WTC11 (cell line): ENCODE measurements at regions not wholly inside any gene's neighbourhood (a gene's known extent, or its start where the extent isn't known, plus 50 kb on each side); places are given as distances from the start of the nearest gene placed in this dataset.

Experiments
- ATAC-seq: fragments of 200-7000 bp; cut with Tn5 transposase; 2 replicates; pipeline ENCODE4 v1.10.0; 2021; ENCODE audit warnings: mild to moderate bottlenecking, moderate library complexity
- CTCF ChIA-PET: fragments of 300-600 bp; sonication (Branson Sonifier 250); formaldehyde crosslinking; loops from one replicate; lab custom pipeline; 2021; ENCODE audit warnings: antibody characterized with exemption; lab: Charles Lee
- POLR2A ChIA-PET: fragments of 350-600 bp; sonication (Branson Sonifier 250); formaldehyde crosslinking; loops from one replicate; lab custom pipeline; 2021; ENCODE audit warnings: antibody characterized with exemption; lab: Charles Lee
- DNase-seq: peaks from one replicate; pipeline ENCODE4 v3.0.0; 2021; ENCODE audit warnings: low spot score
- H3K27ac Mint-ChIP-seq: 2 replicates; pipeline ENCODE4 v1.8.0; 2021; ENCODE audit warnings: mixed read lengths
- H3K27me3 Mint-ChIP-seq: 2 replicates; pipeline ENCODE4 v1.8.0; 2021; ENCODE audit warnings: low read depth, mild to moderate bottlenecking, moderate library complexity, mixed read lengths
- H3K36me3 Mint-ChIP-seq: 2 replicates; pipeline ENCODE4 v1.8.0; 2021; ENCODE audit warnings: mixed read lengths
- H3K4me1 Mint-ChIP-seq: 2 replicates; pipeline ENCODE4 v1.8.0; 2022; ENCODE audit warnings: mixed read lengths
- H3K4me3 Mint-ChIP-seq: 2 replicates; pipeline ENCODE4 v1.8.0; 2021; ENCODE audit warnings: mild to moderate bottlenecking, moderate library complexity, mixed read lengths
- H3K9me3 Mint-ChIP-seq: 2 replicates; pipeline ENCODE4 v1.8.0; 2021; ENCODE audit warnings: mixed read lengths
- CREB1 ChIP-seq: sonication (generic); formaldehyde crosslinking; IDR thresholded peaks from 2 replicates; pipeline ENCODE4 v1.8.0; 2023; ENCODE audit warnings: mild to moderate bottlenecking, missing genetic modification reagents
- ETV6 ChIP-seq: sonication (generic); formaldehyde crosslinking; IDR thresholded peaks from 2 replicates; pipeline ENCODE4 v1.8.1; 2022; ENCODE audit warnings: mild to moderate bottlenecking, missing genetic modification reagents
- GRHL2 ChIP-seq: fragments of 250-450 bp; sonication (Bioruptor Pico); IDR thresholded peaks from 2 replicates; pipeline ENCODE4 v1.8.0; 2022; ENCODE audit warnings: mild to moderate bottlenecking, moderate library complexity; ENCODE audit not compliant: insufficient replicate concordance, severe bottlenecking
- HMGA2 ChIP-seq: fragments of 250-450 bp; sonication (Bioruptor Pico); IDR thresholded peaks from 2 replicates; pipeline ENCODE4 v1.4.0; 2021; ENCODE audit warnings: mild to moderate bottlenecking, moderate library complexity
- JUN ChIP-seq: sonication (generic); formaldehyde crosslinking; IDR thresholded peaks from 2 replicates; pipeline ENCODE4 v1.8.0; 2023; ENCODE audit warnings: mild to moderate bottlenecking, missing genetic modification reagents
- NR3C1 ChIP-seq: sonication (generic); formaldehyde crosslinking; conservative IDR thresholded peaks from 2 replicates; pipeline ENCODE4 v1.8.1; 2023; ENCODE audit warnings: low read depth, mild to moderate bottlenecking, missing genetic modification reagents
- TEAD1 ChIP-seq: sonication (generic); formaldehyde crosslinking; IDR thresholded peaks from 2 replicates; pipeline ENCODE4 v1.8.0; 2022; ENCODE audit warnings: mild to moderate bottlenecking, missing genetic modification reagents
- ZNF138 ChIP-seq: sonication (generic); formaldehyde crosslinking; conservative IDR thresholded peaks from 2 replicates; pipeline ENCODE4 v1.8.1; 2022; ENCODE audit warnings: mild to moderate bottlenecking, moderate library complexity, missing genetic modification reagents
- ZNF219 ChIP-seq: sonication (generic); formaldehyde crosslinking; IDR thresholded peaks from 2 replicates; pipeline ENCODE4 v1.8.0; 2023; ENCODE audit warnings: missing genetic modification reagents, mild to moderate bottlenecking, borderline replicate concordance
- ZNF317 ChIP-seq: sonication (generic); formaldehyde crosslinking; IDR thresholded peaks from 2 replicates; pipeline ENCODE4 v1.8.1; 2023; ENCODE audit warnings: low read depth, mild to moderate bottlenecking, moderate library complexity, missing genetic modification reagents, borderline replicate concordance
- TF ChIP-seq, protein P1 (sequence below): fragments of 200-600 bp; IDR thresholded peaks from 2 replicates; pipeline ENCODE4 v1.8.0; 2022; ENCODE audit warnings: antibody characterized with exemption
- TF ChIP-seq, protein P2 (sequence below): sonication (generic); formaldehyde crosslinking; IDR thresholded peaks from 2 replicates; pipeline ENCODE4 v1.8.0; 2022; ENCODE audit warnings: mild to moderate bottlenecking, missing genetic modification reagents
- TF ChIP-seq, protein P3 (sequence below): fragments of 250-450 bp; sonication (Bioruptor Pico); IDR thresholded peaks from 2 replicates; pipeline ENCODE4 v1.9.0; 2021; ENCODE audit warnings: moderate library complexity, mild to moderate bottlenecking, inconsistent platforms, borderline replicate concordance
- TF ChIP-seq, protein P4 (sequence below): fragments of 250-450 bp; sonication (Bioruptor Pico); conservative IDR thresholded peaks from 2 replicates; pipeline ENCODE4 v1.9.0; 2021; ENCODE audit warnings: mild to moderate bottlenecking

DNA sequence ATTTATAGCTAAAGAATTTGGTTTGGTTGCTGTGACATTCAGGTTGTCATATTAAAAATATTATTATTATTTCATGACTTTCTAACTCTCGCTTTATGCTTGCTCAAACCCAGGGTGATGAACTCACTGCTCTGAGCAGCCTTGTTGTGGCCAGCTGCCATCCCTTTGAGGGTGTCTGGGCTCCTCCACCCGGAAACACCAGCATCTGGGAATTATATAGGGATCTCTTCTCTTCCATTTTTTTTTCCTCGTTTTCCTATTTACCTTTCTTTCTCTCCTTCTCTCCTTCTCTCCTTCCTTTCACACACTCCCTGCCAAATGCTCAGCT, 355.8 kb upstream of the SMARCA2 start (continued):
- TF ChIP-seq, protein P1, sequence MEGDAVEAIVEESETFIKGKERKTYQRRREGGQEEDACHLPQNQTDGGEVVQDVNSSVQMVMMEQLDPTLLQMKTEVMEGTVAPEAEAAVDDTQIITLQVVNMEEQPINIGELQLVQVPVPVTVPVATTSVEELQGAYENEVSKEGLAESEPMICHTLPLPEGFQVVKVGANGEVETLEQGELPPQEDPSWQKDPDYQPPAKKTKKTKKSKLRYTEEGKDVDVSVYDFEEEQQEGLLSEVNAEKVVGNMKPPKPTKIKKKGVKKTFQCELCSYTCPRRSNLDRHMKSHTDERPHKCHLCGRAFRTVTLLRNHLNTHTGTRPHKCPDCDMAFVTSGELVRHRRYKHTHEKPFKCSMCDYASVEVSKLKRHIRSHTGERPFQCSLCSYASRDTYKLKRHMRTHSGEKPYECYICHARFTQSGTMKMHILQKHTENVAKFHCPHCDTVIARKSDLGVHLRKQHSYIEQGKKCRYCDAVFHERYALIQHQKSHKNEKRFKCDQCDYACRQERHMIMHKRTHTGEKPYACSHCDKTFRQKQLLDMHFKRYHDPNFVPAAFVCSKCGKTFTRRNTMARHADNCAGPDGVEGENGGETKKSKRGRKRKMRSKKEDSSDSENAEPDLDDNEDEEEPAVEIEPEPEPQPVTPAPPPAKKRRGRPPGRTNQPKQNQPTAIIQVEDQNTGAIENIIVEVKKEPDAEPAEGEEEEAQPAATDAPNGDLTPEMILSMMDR = no peak
- TF ChIP-seq TEAD1 = no peak

DNA sequence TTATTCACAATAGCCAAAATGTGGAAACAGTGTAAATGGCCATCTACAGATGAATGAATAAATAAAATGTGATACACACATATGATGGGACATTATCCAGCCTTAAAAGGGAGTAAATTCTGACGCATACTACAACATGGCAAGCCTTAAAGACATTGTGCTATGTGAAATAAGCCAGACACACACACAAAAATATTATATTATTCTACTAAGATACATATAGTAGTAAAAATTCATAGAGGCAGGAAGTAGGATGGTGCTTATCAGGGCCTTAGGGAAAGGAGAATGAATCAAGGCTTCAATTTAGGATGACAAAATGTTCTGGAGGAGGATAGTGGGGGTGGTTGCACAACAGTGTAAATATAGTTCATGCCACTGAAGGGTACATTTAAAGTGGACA, 346.7 kb upstream of the SMARCA2 start:
- no peak overlapping the region for H3K27ac Mint-ChIP-seq
- ChIA-PET CTCF (no interaction called here), POLR2A (no interaction called here)
- no peaks in the 10 kb centered on the region for H3K27me3 Mint-ChIP-seq
- no peak for ATAC-seq
- peaks cover 17% of the 10 kb centered on the region for H3K36me3 Mint-ChIP-seq
- TF ChIP-seq, protein P2, sequence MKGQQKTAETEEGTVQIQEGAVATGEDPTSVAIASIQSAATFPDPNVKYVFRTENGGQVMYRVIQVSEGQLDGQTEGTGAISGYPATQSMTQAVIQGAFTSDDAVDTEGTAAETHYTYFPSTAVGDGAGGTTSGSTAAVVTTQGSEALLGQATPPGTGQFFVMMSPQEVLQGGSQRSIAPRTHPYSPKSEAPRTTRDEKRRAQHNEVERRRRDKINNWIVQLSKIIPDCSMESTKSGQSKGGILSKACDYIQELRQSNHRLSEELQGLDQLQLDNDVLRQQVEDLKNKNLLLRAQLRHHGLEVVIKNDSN (CRISPR knock-in tag) = no peak
- TF ChIP-seq, all 79 proteins: peak for 0
- peaks cover 38% of the 10 kb centered on the region for H3K9me3 Mint-ChIP-seq
- no peak overlapping the region for H3K4me3 Mint-ChIP-seq
- no peaks in the 10 kb centered on the region for H3K4me1 Mint-ChIP-seq
- no peak for DNase-seq

DNA sequence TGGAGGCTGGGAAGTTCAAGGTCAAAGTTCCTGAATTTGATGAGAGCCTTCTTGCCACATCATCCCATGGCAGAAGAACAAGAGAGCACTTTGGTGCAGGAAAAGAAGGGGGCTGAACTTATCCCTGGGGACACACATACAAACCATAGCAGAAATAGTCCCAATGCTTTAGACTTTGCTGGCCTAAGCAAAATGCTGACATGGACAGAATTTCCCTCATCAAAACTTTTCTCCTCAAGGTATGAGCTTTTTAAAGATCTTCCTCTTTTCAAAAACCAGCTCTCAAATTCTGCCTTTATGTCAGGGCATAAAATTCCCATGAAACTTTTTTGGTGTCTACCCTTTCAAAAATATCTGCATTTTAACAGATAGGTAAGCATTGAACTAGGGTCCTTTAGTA, 341.8 kb upstream of the SMARCA2 start:
- H3K9me3 Mint-ChIP-seq = peaks cover 10% of the 10 kb centered on the region
- CTCF ChIA-PET = no interaction called here
- H3K4me1 Mint-ChIP-seq = no peaks in the 10 kb centered on the region
- no peak overlapping the region for H3K27ac Mint-ChIP-seq
- POLR2A ChIA-PET = no interaction called here
- no peaks in the 10 kb centered on the region for H3K36me3 Mint-ChIP-seq
- ATAC-seq = no peak
- TF ChIP-seq CREB1 (CRISPR knock-in tag) = no peak
- no peak for TF ChIP-seq GRHL2
- TF ChIP-seq ZNF138 = no peak
- TF ChIP-seq, protein P3, sequence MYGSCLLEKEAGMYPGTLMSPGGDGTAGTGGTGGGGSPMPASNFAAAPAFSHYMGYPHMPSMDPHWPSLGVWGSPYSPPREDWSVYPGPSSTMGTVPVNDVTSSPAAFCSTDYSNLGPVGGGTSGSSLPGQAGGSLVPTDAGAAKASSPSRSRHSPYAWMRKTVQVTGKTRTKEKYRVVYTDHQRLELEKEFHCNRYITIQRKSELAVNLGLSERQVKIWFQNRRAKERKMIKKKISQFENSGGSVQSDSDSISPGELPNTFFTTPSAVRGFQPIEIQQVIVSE (CRISPR knock-in tag) = no peak
- TF ChIP-seq ZNF219 = no peak
- no peak for TF ChIP-seq ZNF317 (CRISPR knock-in tag)
- no peaks in the 10 kb centered on the region for H3K27me3 Mint-ChIP-seq
- no peak overlapping the region for H3K4me3 Mint-ChIP-seq
- DNase-seq = no peak

DNA sequence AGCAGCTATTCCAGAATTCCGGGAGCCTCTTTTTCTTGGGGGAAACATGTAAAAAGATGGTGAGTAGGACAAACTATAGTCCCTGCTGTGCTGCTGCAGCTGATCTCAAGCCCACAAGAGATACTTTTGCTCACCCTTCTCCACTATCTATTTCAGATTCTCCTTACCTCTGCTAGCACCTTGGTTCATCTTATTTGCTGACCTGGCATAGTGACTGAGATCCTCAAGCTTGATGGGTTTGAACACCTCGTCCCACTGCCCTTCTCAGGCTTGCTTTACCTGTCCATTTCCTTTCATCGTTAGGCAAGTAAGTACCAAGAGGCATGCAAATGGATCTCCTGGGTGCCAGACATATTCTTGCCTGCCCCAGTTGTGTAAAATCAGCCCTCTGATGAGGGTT, 338.4 kb upstream of the SMARCA2 start:
- H3K4me3 Mint-ChIP-seq = no peak overlapping the region
- H3K36me3 Mint-ChIP-seq = no peaks in the 10 kb centered on the region
- DNase-seq = no peak
- H3K4me1 Mint-ChIP-seq = no peaks in the 10 kb centered on the region
- no peaks in the 10 kb centered on the region for H3K27me3 Mint-ChIP-seq
- H3K9me3 Mint-ChIP-seq = peaks cover 10% of the 10 kb centered on the region
- no peak overlapping the region for H3K27ac Mint-ChIP-seq
- TF ChIP-seq TEAD1 (no peak), HMGA2 (CRISPR knock-in tag) (no peak), JUN (CRISPR knock-in tag) (no peak), ETV6 (CRISPR knock-in tag) (no peak)
- ATAC-seq = no peak
- POLR2A ChIA-PET = no interaction called here
- CTCF ChIA-PET = interaction anchor here (0.8 kb wide), 1 partner anchor 1255 kb away, joined by 3 read pairs; no protein-coding TSS in a partner anchor

DNA sequence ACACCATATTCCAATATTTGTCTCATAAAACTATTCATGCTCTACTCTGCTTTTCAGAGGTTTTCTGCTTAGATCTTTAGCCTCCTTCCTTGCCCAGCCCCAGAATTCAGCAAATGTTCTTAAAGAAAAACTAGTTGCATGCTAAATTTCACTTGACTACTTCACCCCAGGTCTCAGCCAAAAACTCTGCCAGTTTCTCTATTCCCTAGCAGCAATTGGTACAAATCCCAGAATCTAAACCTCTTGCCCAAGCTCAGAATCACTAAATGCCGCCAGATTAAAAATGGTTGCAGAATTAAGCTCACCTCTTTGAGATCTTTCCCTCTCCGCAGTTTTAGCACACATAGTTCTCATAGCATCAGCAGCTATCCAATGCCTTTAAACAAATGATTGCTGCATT, 331.2 kb upstream of the SMARCA2 start:
- no peaks in the 10 kb centered on the region for H3K4me1 Mint-ChIP-seq
- H3K9me3 Mint-ChIP-seq = no peaks in the 10 kb centered on the region
- TF ChIP-seq, protein P4, sequence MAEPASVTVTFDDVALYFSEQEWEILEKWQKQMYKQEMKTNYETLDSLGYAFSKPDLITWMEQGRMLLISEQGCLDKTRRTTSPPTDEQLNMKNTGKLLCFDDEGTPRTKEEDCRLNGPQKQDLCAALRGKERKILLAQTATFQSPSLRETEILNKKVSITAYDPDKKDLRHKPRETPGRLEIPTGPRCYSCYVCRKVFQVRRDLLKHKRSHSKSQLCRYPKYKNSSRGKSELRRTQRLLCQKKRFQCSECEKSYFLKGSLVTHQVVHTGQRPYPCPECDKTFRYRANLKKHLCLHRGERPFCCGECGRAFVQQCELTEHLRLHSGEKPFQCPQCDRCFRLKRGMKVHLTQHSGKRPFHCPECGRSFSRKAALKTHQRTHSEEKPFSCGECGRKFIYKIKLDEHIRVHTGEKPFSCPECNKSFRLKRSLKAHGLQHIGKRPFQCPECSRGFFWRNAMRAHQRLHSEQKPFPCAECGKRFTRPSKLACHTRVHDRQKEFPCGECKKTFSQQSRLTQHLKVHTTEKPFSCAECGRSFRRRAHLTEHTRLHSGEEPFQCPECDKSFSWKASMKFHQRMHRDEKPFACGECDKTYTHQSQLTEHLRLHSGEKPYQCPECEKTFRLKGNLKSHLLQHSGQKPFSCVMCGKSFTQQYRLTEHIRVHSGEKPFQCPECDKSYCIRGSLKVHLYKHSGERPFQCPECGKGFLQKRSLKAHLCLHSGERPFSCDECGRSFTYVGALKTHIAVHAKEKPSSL (CRISPR knock-in tag) = no peak
- no peak for TF ChIP-seq NR3C1 (CRISPR knock-in tag)
- H3K4me3 Mint-ChIP-seq = no peak overlapping the region
- CTCF ChIA-PET = interaction anchor here (1.0 kb wide), 1 partner anchor 154 kb away, joined by 4 read pairs; no protein-coding TSS in a partner anchor
- no peak for DNase-seq
- no peak for ATAC-seq
- no peak overlapping the region for H3K27ac Mint-ChIP-seq
- POLR2A ChIA-PET = no interaction called here
- H3K27me3 Mint-ChIP-seq = no peaks in the 10 kb centered on the region
- no peaks in the 10 kb centered on the region for H3K36me3 Mint-ChIP-seq
